BLaER1 (cell line): ENCODE measurements at regions not wholly inside any gene's neighbourhood (a gene's known extent, or its start where the extent isn't known, plus 50 kb on each side); places are given as distances from the start of the nearest gene placed in this dataset.

Source experiments
- H3K27ac ChIP-seq: shearing (Covaris generic); formaldehyde crosslinking; 2 replicates; pipeline ENCODE4 v1.8.1; 2022
- H3K27me3 ChIP-seq: shearing (Covaris generic); formaldehyde crosslinking; 2 replicates; pipeline ENCODE4 v1.8.1; 2022
- H3K36me3 ChIP-seq: shearing (Covaris generic); formaldehyde crosslinking; 2 replicates; pipeline ENCODE4 v1.8.1; 2022
- H3K4me1 ChIP-seq: shearing (Covaris generic); formaldehyde crosslinking; 2 replicates; pipeline ENCODE4 v1.8.1; 2022
- H3K4me2 ChIP-seq: shearing (Covaris generic); formaldehyde crosslinking; 2 replicates; pipeline ENCODE4 v1.8.1; 2022
- H3K4me3 ChIP-seq: shearing (Covaris generic); formaldehyde crosslinking; 2 replicates; pipeline ENCODE4 v1.8.1; 2022
- H3K9ac ChIP-seq: shearing (Covaris generic); formaldehyde crosslinking; 2 replicates; pipeline ENCODE4 v1.8.1; 2022
- H3K9me3 ChIP-seq: shearing (Covaris generic); formaldehyde crosslinking; 2 replicates; pipeline ENCODE4 v1.8.1; 2022
- H4K20me1 ChIP-seq: shearing (Covaris generic); formaldehyde crosslinking; 2 replicates; pipeline ENCODE4 v1.8.1; 2022
- Cebpa-rat ChIP-seq: shearing (Covaris generic); IDR thresholded peaks from 2 replicates; pipeline ENCODE4 v1.8.1; 2022

GRCh38 chr15:46709460-46710083 lies 1007.7 kb upstream of the SEMA6D start:
- Histone ChIP-seq H3K4me1 (peaks cover 8% of the 10 kb centered on the region), H3K9ac (no peak overlapping the region), H3K36me3 (no peaks in the 10 kb centered on the region), H4K20me1 (no peaks in the 10 kb centered on the region), H3K4me3 (no peak overlapping the region), H3K27ac (no peak overlapping the region), H3K27me3 (no peaks in the 10 kb centered on the region), H3K4me2 (no peak overlapping the region), H3K9me3 (no peaks in the 10 kb centered on the region)
- TF ChIP-seq Cebpa-rat = no peak

- H3K4me2 ChIP-seq = no peak overlapping the region
- H4K20me1 ChIP-seq = no peaks in the 10 kb centered on the region
- no peaks in the 10 kb centered on the region for H3K27me3 ChIP-seq
- no peaks in the 10 kb centered on the region for H3K4me1 ChIP-seq
- H3K4me3 ChIP-seq = no peak overlapping the region
- no peak overlapping the region for H3K27ac ChIP-seq
- no peak for TF ChIP-seq Cebpa-rat
- H3K36me3 ChIP-seq = no peaks in the 10 kb centered on the region
- no peaks in the 10 kb centered on the region for H3K9me3 ChIP-seq
- no peak overlapping the region for H3K9ac ChIP-seq
Observed at GRCh38 chr15:46710401-46710960, 1006.8 kb upstream of the SEMA6D start.

- Histone ChIP-seq H3K36me3 (no peaks in the 10 kb centered on the region), H3K4me2 (no peak overlapping the region), H3K9ac (no peak overlapping the region), H3K4me1 (no peaks in the 10 kb centered on the region), H3K27ac (no peak overlapping the region), H4K20me1 (no peaks in the 10 kb centered on the region), H3K27me3 (no peaks in the 10 kb centered on the region), H3K4me3 (no peak overlapping the region), H3K9me3 (no peaks in the 10 kb centered on the region)
- TF ChIP-seq Cebpa-rat = no peak
Observed at GRCh38 chr15:46713045-46713444, 1004.3 kb upstream of the SEMA6D start.

- H3K27me3 ChIP-seq = no peaks in the 10 kb centered on the region
- no peaks in the 10 kb centered on the region for H4K20me1 ChIP-seq
- no peaks in the 10 kb centered on the region for H3K4me1 ChIP-seq
- no peaks in the 10 kb centered on the region for H3K36me3 ChIP-seq
- H3K9me3 ChIP-seq = no peaks in the 10 kb centered on the region
- no peak overlapping the region for H3K4me3 ChIP-seq
- H3K27ac ChIP-seq = no peak overlapping the region
- no peak overlapping the region for H3K4me2 ChIP-seq
- TF ChIP-seq Cebpa-rat = no peak
- no peak overlapping the region for H3K9ac ChIP-seq
Observed at GRCh38 chr15:46714950-46715349, 1002.4 kb upstream of the SEMA6D start.

- Histone ChIP-seq H3K9me3 (peaks cover 6% of the 10 kb centered on the region), H3K4me1 (no peaks in the 10 kb centered on the region), H4K20me1 (no peaks in the 10 kb centered on the region), H3K36me3 (no peaks in the 10 kb centered on the region), H3K4me3 (no peak overlapping the region), H3K27me3 (no peaks in the 10 kb centered on the region), H3K9ac (no peak overlapping the region), H3K27ac (no peak overlapping the region), H3K4me2 (no peak overlapping the region)
- no peak for TF ChIP-seq Cebpa-rat
Observed at GRCh38 chr15:46723308-46723707, 994.0 kb upstream of the SEMA6D start.

GRCh38 chr15:46732060-46732459 lies 985.2 kb upstream of the SEMA6D start:
- H3K4me3 ChIP-seq = no peak overlapping the region
- no peaks in the 10 kb centered on the region for H4K20me1 ChIP-seq
- no peaks in the 10 kb centered on the region for H3K36me3 ChIP-seq
- H3K27ac ChIP-seq = no peak overlapping the region
- H3K9me3 ChIP-seq = peaks cover 21% of the 10 kb centered on the region
- no peak for TF ChIP-seq Cebpa-rat
- H3K4me1 ChIP-seq = peaks cover 25% of the 10 kb centered on the region
- H3K9ac ChIP-seq = no peak overlapping the region
- H3K4me2 ChIP-seq = peak overlapping the region; percentile 11
- H3K27me3 ChIP-seq = no peaks in the 10 kb centered on the region

GRCh38 chr15:46735115-46735514 lies 982.2 kb upstream of the SEMA6D start:
- Histone ChIP-seq H3K4me3 (no peak overlapping the region), H3K9me3 (no peaks in the 10 kb centered on the region), H3K36me3 (no peaks in the 10 kb centered on the region), H3K27ac (no peak overlapping the region), H4K20me1 (no peaks in the 10 kb centered on the region), H3K27me3 (no peaks in the 10 kb centered on the region), H3K4me2 (peak overlapping the region; percentile 47; the same call in 1 of the 2 replicates), H3K4me1 (peaks cover 25% of the 10 kb centered on the region), H3K9ac (no peak overlapping the region)
- TF ChIP-seq Cebpa-rat = no peak

- no peaks in the 10 kb centered on the region for H3K27me3 ChIP-seq
- H3K36me3 ChIP-seq = no peaks in the 10 kb centered on the region
- no peaks in the 10 kb centered on the region for H4K20me1 ChIP-seq
- H3K27ac ChIP-seq = no peak overlapping the region
- no peaks in the 10 kb centered on the region for H3K4me1 ChIP-seq
- no peak for TF ChIP-seq Cebpa-rat
- H3K4me2 ChIP-seq = no peak overlapping the region
- no peak overlapping the region for H3K4me3 ChIP-seq
- peaks cover 10% of the 10 kb centered on the region for H3K9me3 ChIP-seq
- H3K9ac ChIP-seq = no peak overlapping the region
Observed at GRCh38 chr15:46751303-46751702, 966.0 kb upstream of the SEMA6D start.

GRCh38 chr15:46753946-46754345 lies 963.4 kb upstream of the SEMA6D start:
- H3K36me3 ChIP-seq = no peaks in the 10 kb centered on the region
- no peak overlapping the region for H3K4me2 ChIP-seq
- peaks cover 15% of the 10 kb centered on the region for H3K9me3 ChIP-seq
- TF ChIP-seq Cebpa-rat = no peak
- H4K20me1 ChIP-seq = no peaks in the 10 kb centered on the region
- no peak overlapping the region for H3K4me3 ChIP-seq
- no peaks in the 10 kb centered on the region for H3K4me1 ChIP-seq
- H3K9ac ChIP-seq = no peak overlapping the region
- no peaks in the 10 kb centered on the region for H3K27me3 ChIP-seq
- no peak overlapping the region for H3K27ac ChIP-seq

GRCh38 chr15:46763091-46763490 lies 954.2 kb upstream of the SEMA6D start:
- no peak overlapping the region for H3K27ac ChIP-seq
- TF ChIP-seq Cebpa-rat = no peak
- H3K4me3 ChIP-seq = no peak overlapping the region
- no peaks in the 10 kb centered on the region for H3K4me1 ChIP-seq
- no peak overlapping the region for H3K4me2 ChIP-seq
- H3K9ac ChIP-seq = no peak overlapping the region
- no peaks in the 10 kb centered on the region for H4K20me1 ChIP-seq
- H3K27me3 ChIP-seq = no peaks in the 10 kb centered on the region
- H3K36me3 ChIP-seq = no peaks in the 10 kb centered on the region
- H3K9me3 ChIP-seq = peaks cover 5% of the 10 kb centered on the region

GRCh38 chr15:46764851-46765250 lies 952.5 kb upstream of the SEMA6D start:
- Histone ChIP-seq H3K27me3 (no peaks in the 10 kb centered on the region), H3K4me2 (no peak overlapping the region), H3K4me1 (no peaks in the 10 kb centered on the region), H4K20me1 (no peaks in the 10 kb centered on the region), H3K4me3 (no peak overlapping the region), H3K36me3 (no peaks in the 10 kb centered on the region), H3K9me3 (peaks cover 17% of the 10 kb centered on the region), H3K27ac (no peak overlapping the region), H3K9ac (no peak overlapping the region)
- TF ChIP-seq Cebpa-rat = no peak
